ENCODE measurements at regions not wholly inside any gene's neighbourhood (a gene's known extent, or its start where the extent isn't known, plus 50 kb on each side); places are given as distances from the start of the nearest gene placed in this dataset.

DNA sequence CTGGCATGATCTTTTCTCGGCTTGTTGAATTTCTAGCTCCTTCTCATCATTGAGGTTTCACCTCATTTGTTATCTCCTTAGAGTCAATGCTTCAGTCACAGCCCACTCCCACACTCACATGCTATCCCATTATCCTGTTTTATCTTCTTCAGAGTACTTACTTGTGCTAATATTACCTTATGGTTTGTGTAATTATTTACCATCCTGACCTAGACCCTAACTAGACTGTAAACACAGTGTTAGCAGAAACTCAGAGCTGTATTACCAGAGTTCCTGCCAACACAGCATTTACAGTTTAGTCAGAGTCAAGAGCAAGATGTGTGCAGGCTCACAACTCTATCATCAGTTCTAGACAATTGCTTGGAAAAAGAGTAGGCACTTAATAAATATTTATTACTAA lies 144.7 kb downstream of the OTOL1 start (continued):
- no peak for TF ChIP-seq GTF3C2 (IDR thresholded peaks at IDR 0.05; ENCODE audit: borderline replicate concordance, extremely low read depth, insufficient read length)

DNA sequence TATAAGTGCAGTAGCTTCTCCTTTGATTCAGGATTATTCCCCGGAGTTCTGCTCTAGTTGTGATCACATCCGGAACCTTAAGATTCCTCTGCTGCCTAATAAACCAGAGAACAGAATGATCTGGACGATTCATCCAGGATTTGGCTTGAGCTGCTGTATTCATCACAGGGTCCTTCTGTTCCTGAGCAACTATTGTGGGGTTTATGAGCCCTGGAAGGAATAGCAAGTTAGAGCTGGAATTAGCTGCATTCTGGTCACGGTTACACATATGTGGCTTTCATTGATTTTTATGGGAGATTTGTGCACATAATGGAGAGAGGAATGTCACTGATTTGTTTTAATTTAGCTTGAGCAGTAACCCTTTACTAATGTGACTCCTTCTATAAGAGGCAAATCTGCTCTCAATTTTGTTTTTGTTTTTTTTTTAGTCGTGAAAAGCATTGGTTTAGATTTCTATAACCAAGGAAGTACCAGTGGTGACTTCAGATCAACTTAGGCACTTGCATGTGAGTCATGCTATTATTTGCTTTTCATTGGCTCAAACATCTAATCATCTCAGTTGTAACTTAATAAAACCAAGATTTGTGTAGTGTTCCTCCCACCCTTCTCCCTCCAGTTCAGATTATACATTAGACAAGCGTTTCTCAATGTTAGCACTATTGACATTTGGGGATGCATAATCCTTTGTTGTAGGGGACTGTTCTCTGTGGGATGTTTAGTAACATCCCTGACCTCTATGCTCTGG lies 148.5 kb downstream of the OTOL1 start:
- H3K9me3 ChIP-seq (replicated peaks; ENCODE audit: control insufficient read depth, insufficient read depth, low read depth, low read length): no peaks in the 10 kb centered on the region; the same call in 1 of the 2 replicates
- H3K4me2 ChIP-seq (ENCODE audit: insufficient read depth, low read length): no peak overlapping the region
- no peaks in the 10 kb centered on the region for H3K27me3 ChIP-seq (ENCODE audit: control insufficient read depth in 2 of 2, insufficient read depth in 2 of 2, low read length in 2 of 2)
- no peaks in the 10 kb centered on the region for H3K36me3 ChIP-seq (ENCODE audit: control insufficient read depth, insufficient read depth, low read length)
- H3K4me3 ChIP-seq: no peak overlapping the region
- no peak overlapping the region for H3K9ac ChIP-seq (ENCODE audit: insufficient read depth in 1 of 2, low read depth in 2 of 2, low read length in 2 of 2)
- H2AFZ ChIP-seq (ENCODE audit: low read depth, low read length): no peak overlapping the region
- intact Hi-C loops (cut with micrococcal nuclease): no loop called here
- no peak overlapping the region for H3K27ac ChIP-seq (ENCODE audit: extremely low read depth, low read depth, low read length)
- ChIA-PET POLR2A (no interaction called here), CTCF (ENCODE audit: low intra/inter-chr PET ratio) (no interaction called here)
- H4K20me1 ChIP-seq (replicated peaks; ENCODE audit: control insufficient read depth, insufficient read depth, low read length): no peaks in the 10 kb centered on the region
- in situ Hi-C loops (cut with MboI): no loop called here
- 0% methylated on average over 6 of the region's 6 CpGs for WGBS (ENCODE audit: insufficient coverage, low coverage, missing lambda C conversion rate)
- no peaks in the 10 kb centered on the region for H3K79me2 ChIP-seq (ENCODE audit: control insufficient read depth, insufficient read depth, low read length)
- no peak for FAIRE-seq
- no peaks in the 10 kb centered on the region for H3K9me1 ChIP-seq (ENCODE audit: control insufficient read depth, insufficient read depth, low read length)
- BruUV-seq (replicated peaks): no TSS peak
- H3K4me1 ChIP-seq (replicated peaks in 1 of 2; ENCODE audit: control insufficient read depth in 2 of 2, insufficient read depth in 2 of 2, low read length in 2 of 2): no peaks in the 10 kb centered on the region; a peak in 1 of 5 replicates
- ATAC-seq: no peak
- DNase-seq (ENCODE audit: extremely low read depth in 1 of 4, low spot score in 3 of 4): no peak
- TF ChIP-seq TAF1 (IDR thresholded peaks at IDR 0.05; ENCODE audit: control insufficient read depth, extremely low read depth, insufficient read depth, low read length, severe bottlenecking): no peak
- no peak for TF ChIP-seq DDX20 (tag; IDR thresholded peaks at IDR 0.05; ENCODE audit: low read depth)
- TF ChIP-seq FOXA1 (IDR thresholded peaks at IDR 0.05; ENCODE audit: borderline replicate concordance): no peak
- TF ChIP-seq MCM2 (IDR thresholded peaks at IDR 0.05; ENCODE audit: low read depth): no peak
- no peak for TF ChIP-seq GATAD2A (IDR thresholded peaks at IDR 0.05)
- TF ChIP-seq PHF8 (IDR thresholded peaks at IDR 0.05; ENCODE audit: borderline replicate concordance, low read length): no peak
- TF ChIP-seq PHF20 (IDR thresholded peaks at IDR 0.05; ENCODE audit: partially characterized antibody): no peak
- no peak for TF ChIP-seq ZNF75A (CRISPR knock-in tag; IDR thresholded peaks at IDR 0.05)
- TF ChIP-seq, protein P1, sequence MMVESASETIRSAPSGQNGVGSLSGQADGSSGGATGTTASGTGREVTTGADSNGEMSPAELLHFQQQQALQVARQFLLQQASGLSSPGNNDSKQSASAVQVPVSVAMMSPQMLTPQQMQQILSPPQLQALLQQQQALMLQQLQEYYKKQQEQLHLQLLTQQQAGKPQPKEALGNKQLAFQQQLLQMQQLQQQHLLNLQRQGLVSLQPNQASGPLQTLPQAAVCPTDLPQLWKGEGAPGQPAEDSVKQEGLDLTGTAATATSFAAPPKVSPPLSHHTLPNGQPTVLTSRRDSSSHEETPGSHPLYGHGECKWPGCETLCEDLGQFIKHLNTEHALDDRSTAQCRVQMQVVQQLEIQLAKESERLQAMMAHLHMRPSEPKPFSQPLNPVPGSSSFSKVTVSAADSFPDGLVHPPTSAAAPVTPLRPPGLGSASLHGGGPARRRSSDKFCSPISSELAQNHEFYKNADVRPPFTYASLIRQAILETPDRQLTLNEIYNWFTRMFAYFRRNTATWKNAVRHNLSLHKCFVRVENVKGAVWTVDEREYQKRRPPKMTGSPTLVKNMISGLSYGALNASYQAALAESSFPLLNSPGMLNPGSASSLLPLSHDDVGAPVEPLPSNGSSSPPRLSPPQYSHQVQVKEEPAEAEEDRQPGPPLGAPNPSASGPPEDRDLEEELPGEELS (CRISPR knock-in tag; IDR thresholded peaks at IDR 0.05; ENCODE audit: borderline replicate concordance): no peak
- TF ChIP-seq, protein P2, sequence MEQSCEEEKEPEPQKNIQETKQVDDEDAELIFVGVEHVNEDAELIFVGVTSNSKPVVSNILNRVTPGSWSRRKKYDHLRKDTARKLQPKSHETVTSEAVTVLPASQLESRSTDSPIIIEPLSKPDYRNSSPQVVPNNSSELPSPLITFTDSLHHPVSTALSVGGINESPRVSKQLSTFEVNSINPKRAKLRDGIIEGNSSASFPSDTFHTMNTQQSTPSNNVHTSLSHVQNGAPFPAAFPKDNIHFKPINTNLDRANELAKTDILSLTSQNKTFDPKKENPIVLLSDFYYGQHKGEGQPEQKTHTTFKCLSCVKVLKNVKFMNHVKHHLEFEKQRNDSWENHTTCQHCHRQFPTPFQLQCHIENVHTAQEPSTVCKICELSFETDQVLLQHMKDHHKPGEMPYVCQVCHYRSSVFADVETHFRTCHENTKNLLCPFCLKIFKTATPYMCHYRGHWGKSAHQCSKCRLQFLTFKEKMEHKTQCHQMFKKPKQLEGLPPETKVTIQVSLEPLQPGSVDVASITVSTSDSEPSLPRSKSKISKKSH (CRISPR knock-in tag; IDR thresholded peaks at IDR 0.05): no peak
- TF ChIP-seq TEAD2 (tag; IDR thresholded peaks at IDR 0.05): no peak
- TF ChIP-seq KLF6 (CRISPR knock-in tag; IDR thresholded peaks at IDR 0.05; ENCODE audit: borderline replicate concordance): no peak
- TF ChIP-seq KDM4B (IDR thresholded peaks at IDR 0.05; ENCODE audit: borderline replicate concordance in 2 of 2, low read depth in 1 of 2): no peak
